GM12801 (cell line): ENCODE measurements at regions not wholly inside any gene's neighbourhood (a gene's known extent, or its start where the extent isn't known, plus 50 kb on each side); places are given as distances from the start of the nearest gene placed in this dataset.

Experiments used
- CTCF ChIP-seq: IDR thresholded peaks from one replicate; pipeline ENCODE4 v1.5.1; 2011; ENCODE audit warnings: control low read depth; ENCODE audit not compliant: insufficient read length; ENCODE audit errors: extremely low read depth

GRCh38 chr9:126234681-126235335 lies 91.8 kb upstream of the MVB12B start:
- no peak for TF ChIP-seq CTCF

- no peak for TF ChIP-seq CTCF
Measured at GRCh38 chr9:126235336-126236243, 91.0 kb upstream of the MVB12B start.

DNA sequence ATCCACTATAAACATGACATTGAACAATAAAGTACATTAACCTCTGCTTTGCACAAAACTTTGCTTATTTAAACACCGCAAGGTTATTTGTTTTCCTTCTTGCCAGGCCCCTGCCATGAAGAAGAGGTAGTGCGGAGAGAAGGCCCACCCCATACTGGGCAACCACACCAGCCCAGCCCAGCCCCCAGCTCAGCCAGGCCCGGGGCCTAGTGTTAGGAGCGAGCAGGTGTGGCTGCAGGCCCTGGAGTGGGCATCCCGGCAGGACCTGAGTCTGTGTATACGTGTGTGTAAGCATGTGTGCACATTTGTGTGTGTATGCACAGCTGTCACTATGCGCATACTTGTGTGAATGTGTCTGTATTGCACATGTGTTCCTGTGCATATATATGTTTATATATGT lies 90.4 kb upstream of the MVB12B start:
- TF ChIP-seq CTCF: no peak

- TF ChIP-seq CTCF: no peak
Measured at GRCh38 chr9:126238415-126238814, 88.2 kb upstream of the MVB12B start.

DNA sequence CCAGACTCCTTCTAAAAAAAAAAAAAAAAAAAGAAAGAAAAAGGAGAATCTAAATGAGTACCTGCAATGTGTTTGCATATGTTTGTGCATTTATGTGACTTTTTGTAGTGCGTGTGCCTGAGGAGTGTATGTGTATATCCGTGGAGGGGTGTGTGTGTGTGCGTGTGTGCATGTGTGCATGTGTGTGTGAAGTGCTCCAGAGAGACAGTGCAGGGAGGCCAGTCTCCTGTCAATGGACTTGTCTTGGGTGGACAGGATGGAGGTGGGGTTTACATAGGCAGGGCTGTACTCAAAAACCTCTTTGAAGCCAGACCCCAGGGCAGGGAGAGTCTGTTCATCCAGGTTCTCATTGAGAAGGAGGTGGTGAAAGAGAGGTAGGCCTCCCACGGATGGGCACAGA lies 87.1 kb upstream of the MVB12B start:
- TF ChIP-seq CTCF: no peak

GRCh38 chr9:126240835-126241234 lies 85.8 kb upstream of the MVB12B start:
- TF ChIP-seq CTCF: no peak

GRCh38 chr9:126248680-126249079 lies 77.9 kb upstream of the MVB12B start:
- TF ChIP-seq CTCF: no peak
